ENCODE measurements at regions not wholly inside any gene's neighbourhood (a gene's known extent, or its start where the extent isn't known, plus 50 kb on each side); places are given as distances from the start of the nearest gene placed in this dataset.

GRCh38 chr14:97748616-97749015, 951.4 kb downstream of the VRK1 start:
- Histone ChIP-seq H3K79me1 (ENCODE audit: low read depth, low read length) (no peaks in the 10 kb centered on the region), H3K4me1 (ENCODE audit: control insufficient read depth in 2 of 2, insufficient read depth in 1 of 2, low read depth in 1 of 2, low read length in 2 of 2) (no peaks in the 10 kb centered on the region), H4K91ac (ENCODE audit: low read depth, low read length, poor library complexity) (no peak overlapping the region), H3K14ac (ENCODE audit: low read length) (no peak overlapping the region), H3K18ac (ENCODE audit: low read length) (no peak overlapping the region), H3K4ac (ENCODE audit: low read length) (no peak overlapping the region), H3K36me3 (replicated peaks in 1 of 2; ENCODE audit: control insufficient read depth in 2 of 2, insufficient read depth in 2 of 2, low read length in 2 of 2) (no peaks in the 10 kb centered on the region), H2AFZ (ENCODE audit: low read length) (no peak overlapping the region), H3K4me3 (ENCODE audit: low read length in 2 of 2) (no peak overlapping the region), H2BK12ac (ENCODE audit: low read length) (no peak overlapping the region), H4K8ac (ENCODE audit: low read depth, low read length) (no peak overlapping the region), H3K23ac (ENCODE audit: low read depth, low read length, poor library complexity) (no peak overlapping the region), H3K27me3 (ENCODE audit: control insufficient read depth in 3 of 3, insufficient read depth in 3 of 3, low read depth in 1 of 3, low read length in 3 of 3) (no peaks in the 10 kb centered on the region), H2AK5ac (ENCODE audit: low read depth, low read length) (no peak overlapping the region), H3K9ac (ENCODE audit: low read depth, low read length, poor library complexity) (no peak overlapping the region), H2BK120ac (ENCODE audit: low read depth, low read length) (no peak overlapping the region), H3K4me2 (ENCODE audit: insufficient read depth, low read length, poor library complexity, severe bottlenecking) (no peak overlapping the region), H2BK5ac (ENCODE audit: low read length) (no peak overlapping the region), H3K27ac (replicated peaks; ENCODE audit: low read length) (no peak overlapping the region), H2BK15ac (ENCODE audit: low read length) (no peak overlapping the region), H3K9me3 (replicated peaks in 1 of 2; ENCODE audit: control insufficient read depth in 2 of 2, insufficient read depth in 1 of 2, low read depth in 1 of 2, low read length in 2 of 2) (no peaks in the 10 kb centered on the region)
- no peak for DNase-seq (ENCODE audit: low spot score)
- WGBS, 2 donors (ENCODE audit: extremely low coverage in 2 of 2, insufficient read length in 2 of 2, insufficient replicate concordance in 1 of 2): no CpG with 5 or more reads among the region's 5 CpGs

- Histone ChIP-seq H2AFZ (ENCODE audit: low read length) (no peak overlapping the region), H3K79me1 (ENCODE audit: low read depth, low read length) (no peaks in the 10 kb centered on the region), H2BK12ac (ENCODE audit: low read length) (no peak overlapping the region), H3K4ac (ENCODE audit: low read length) (no peak overlapping the region), H3K23ac (ENCODE audit: low read depth, low read length, poor library complexity) (no peak overlapping the region), H2BK15ac (ENCODE audit: low read length) (no peak overlapping the region), H3K36me3 (replicated peaks in 1 of 2; ENCODE audit: control insufficient read depth in 2 of 2, insufficient read depth in 2 of 2, low read length in 2 of 2) (no peaks in the 10 kb centered on the region), H4K8ac (ENCODE audit: low read depth, low read length) (no peak overlapping the region), H2BK120ac (ENCODE audit: low read depth, low read length) (no peak overlapping the region), H3K27me3 (ENCODE audit: control insufficient read depth in 3 of 3, insufficient read depth in 3 of 3, low read depth in 1 of 3, low read length in 3 of 3) (peaks cover 0 to 6% (median 0%) of the 10 kb centered on the region in 3 experiments), H3K4me2 (ENCODE audit: insufficient read depth, low read length, poor library complexity, severe bottlenecking) (no peak overlapping the region), H3K18ac (ENCODE audit: low read length) (peak overlapping the region; percentile 32), H3K9ac (ENCODE audit: low read depth, low read length, poor library complexity) (no peak overlapping the region), H3K4me1 (ENCODE audit: control insufficient read depth in 2 of 2, insufficient read depth in 1 of 2, low read depth in 1 of 2, low read length in 2 of 2) (peaks cover 0 to 2% of the 10 kb centered on the region in 2 donors), H3K9me3 (replicated peaks in 1 of 2; ENCODE audit: control insufficient read depth in 2 of 2, insufficient read depth in 1 of 2, low read depth in 1 of 2, low read length in 2 of 2) (no peaks in the 10 kb centered on the region), H4K91ac (ENCODE audit: low read depth, low read length, poor library complexity) (no peak overlapping the region), H2AK5ac (ENCODE audit: low read depth, low read length) (no peak overlapping the region), H3K27ac (replicated peaks; ENCODE audit: low read length) (no peak overlapping the region), H3K14ac (ENCODE audit: low read length) (no peak overlapping the region), H2BK5ac (ENCODE audit: low read length) (no peak overlapping the region), H3K4me3 (ENCODE audit: low read length in 2 of 2) (no peak overlapping the region)
- DNase-seq (ENCODE audit: low spot score): no peak
- WGBS, 2 donors (ENCODE audit: extremely low coverage in 2 of 2, insufficient read length in 2 of 2, insufficient replicate concordance in 1 of 2): no CpG with 5 or more reads among the region's 6 CpGs
These were observed 960.3 kb downstream of the VRK1 start for GRCh38 chr14:97757491-97757890.

GRCh38 chr14:97760050-97760449, 962.9 kb downstream of the VRK1 start:
- H2BK12ac ChIP-seq (ENCODE audit: low read length): no peak overlapping the region
- no peak overlapping the region for H3K4me2 ChIP-seq (ENCODE audit: insufficient read depth, low read length, poor library complexity, severe bottlenecking)
- no peak overlapping the region for H3K4me3 ChIP-seq (ENCODE audit: low read length in 2 of 2)
- no peak overlapping the region for H3K9ac ChIP-seq (ENCODE audit: low read depth, low read length, poor library complexity)
- no peak overlapping the region for H4K8ac ChIP-seq (ENCODE audit: low read depth, low read length)
- no peaks in the 10 kb centered on the region for H3K79me1 ChIP-seq (ENCODE audit: low read depth, low read length)
- no peak overlapping the region for H2BK15ac ChIP-seq (ENCODE audit: low read length)
- no peak overlapping the region for H3K18ac ChIP-seq (ENCODE audit: low read length)
- H2AK5ac ChIP-seq (ENCODE audit: low read depth, low read length): no peak overlapping the region
- H3K14ac ChIP-seq (ENCODE audit: low read length): no peak overlapping the region
- WGBS, 2 donors (ENCODE audit: extremely low coverage in 2 of 2, insufficient read length in 2 of 2, insufficient replicate concordance in 1 of 2): no CpG with 5 or more reads among the region's 1 CpG
- no peak overlapping the region for H3K4ac ChIP-seq (ENCODE audit: low read length)
- no peak overlapping the region for H3K23ac ChIP-seq (ENCODE audit: low read depth, low read length, poor library complexity)
- no peak overlapping the region for H2AFZ ChIP-seq (ENCODE audit: low read length)
- peaks cover 0 to 6% (median 0%) of the 10 kb centered on the region in 3 experiments for H3K27me3 ChIP-seq (ENCODE audit: control insufficient read depth in 3 of 3, insufficient read depth in 3 of 3, low read depth in 1 of 3, low read length in 3 of 3)
- H3K9me3 ChIP-seq (replicated peaks in 1 of 2; ENCODE audit: control insufficient read depth in 2 of 2, insufficient read depth in 1 of 2, low read depth in 1 of 2, low read length in 2 of 2): no peaks in the 10 kb centered on the region
- no peak overlapping the region for H3K27ac ChIP-seq (replicated peaks; ENCODE audit: low read length)
- peaks cover 0 to 2% of the 10 kb centered on the region in 2 donors for H3K4me1 ChIP-seq (ENCODE audit: control insufficient read depth in 2 of 2, insufficient read depth in 1 of 2, low read depth in 1 of 2, low read length in 2 of 2)
- H3K36me3 ChIP-seq (replicated peaks in 1 of 2; ENCODE audit: control insufficient read depth in 2 of 2, insufficient read depth in 2 of 2, low read length in 2 of 2): no peaks in the 10 kb centered on the region
- H2BK120ac ChIP-seq (ENCODE audit: low read depth, low read length): no peak overlapping the region
- no peak overlapping the region for H4K91ac ChIP-seq (ENCODE audit: low read depth, low read length, poor library complexity)
- no peak overlapping the region for H2BK5ac ChIP-seq (ENCODE audit: low read length)
- no peak for DNase-seq (ENCODE audit: low spot score)

- no peak overlapping the region for H2BK15ac ChIP-seq (ENCODE audit: low read length)
- no peaks in the 10 kb centered on the region for H3K36me3 ChIP-seq (replicated peaks in 1 of 2; ENCODE audit: control insufficient read depth in 2 of 2, insufficient read depth in 2 of 2, low read length in 2 of 2)
- H3K4me3 ChIP-seq (ENCODE audit: low read length in 2 of 2): no peak overlapping the region
- no peak overlapping the region for H3K9ac ChIP-seq (ENCODE audit: low read depth, low read length, poor library complexity)
- no peak overlapping the region for H3K4me2 ChIP-seq (ENCODE audit: insufficient read depth, low read length, poor library complexity, severe bottlenecking)
- H3K79me1 ChIP-seq (ENCODE audit: low read depth, low read length): no peaks in the 10 kb centered on the region
- no peak overlapping the region for H2BK12ac ChIP-seq (ENCODE audit: low read length)
- H3K4ac ChIP-seq (ENCODE audit: low read length): no peak overlapping the region
- H2BK5ac ChIP-seq (ENCODE audit: low read length): no peak overlapping the region
- H2AK5ac ChIP-seq (ENCODE audit: low read depth, low read length): no peak overlapping the region
- no peak overlapping the region for H3K14ac ChIP-seq (ENCODE audit: low read length)
- H4K91ac ChIP-seq (ENCODE audit: low read depth, low read length, poor library complexity): no peak overlapping the region
- no CpG with 5 or more reads among the region's 5 CpGs for WGBS, 2 donors (ENCODE audit: extremely low coverage in 2 of 2, insufficient read length in 2 of 2, insufficient replicate concordance in 1 of 2)
- peaks cover 0 to 2% of the 10 kb centered on the region in 2 donors for H3K4me1 ChIP-seq (ENCODE audit: control insufficient read depth in 2 of 2, insufficient read depth in 1 of 2, low read depth in 1 of 2, low read length in 2 of 2)
- H2AFZ ChIP-seq (ENCODE audit: low read length): no peak overlapping the region
- H3K27ac ChIP-seq (replicated peaks; ENCODE audit: low read length): no peak overlapping the region
- H3K23ac ChIP-seq (ENCODE audit: low read depth, low read length, poor library complexity): no peak overlapping the region
- no peak overlapping the region for H3K18ac ChIP-seq (ENCODE audit: low read length)
- H3K9me3 ChIP-seq (replicated peaks in 1 of 2; ENCODE audit: control insufficient read depth in 2 of 2, insufficient read depth in 1 of 2, low read depth in 1 of 2, low read length in 2 of 2): no peaks in the 10 kb centered on the region
- no peak for DNase-seq (ENCODE audit: low spot score)
- peaks cover 0 to 3% (median 0%) of the 10 kb centered on the region in 3 experiments for H3K27me3 ChIP-seq (ENCODE audit: control insufficient read depth in 3 of 3, insufficient read depth in 3 of 3, low read depth in 1 of 3, low read length in 3 of 3)
- H4K8ac ChIP-seq (ENCODE audit: low read depth, low read length): no peak overlapping the region
- no peak overlapping the region for H2BK120ac ChIP-seq (ENCODE audit: low read depth, low read length)
These were observed 965.2 kb downstream of the VRK1 start for GRCh38 chr14:97762386-97762785.
